ENCODE measurements at regions not wholly inside any gene's neighbourhood (a gene's known extent, or its start where the extent isn't known, plus 50 kb on each side); places are given as distances from the start of the nearest gene placed in this dataset.

GRCh38 chr5:144072518-144072927 lies 97.9 kb downstream of the YIPF5 start:
- no peaks in the 10 kb centered on the region for H3K9me3 Mint-ChIP-seq (ENCODE audit: unreplicated experiment)
- H3K4me1 Mint-ChIP-seq (ENCODE audit: low read depth, unreplicated experiment), result no peaks in the 10 kb centered on the region
- H3K27ac Mint-ChIP-seq (ENCODE audit: unreplicated experiment), result no peak overlapping the region
- no peaks in the 10 kb centered on the region for H3K36me3 Mint-ChIP-seq (ENCODE audit: unreplicated experiment)
- no peak for TF ChIP-seq CTCF (IDR thresholded peaks at IDR 0.05; ENCODE audit: partially characterized antibody, unreplicated experiment)
- no peaks in the 10 kb centered on the region for H3K27me3 Mint-ChIP-seq (ENCODE audit: unreplicated experiment)
- no peak for DNase-seq
- no peak overlapping the region for H3K4me3 Mint-ChIP-seq (ENCODE audit: unreplicated experiment)

GRCh38 chr5:144076521-144077083 lies 93.9 kb downstream of the YIPF5 start:
- peaks cover 9% of the 10 kb centered on the region for H3K36me3 Mint-ChIP-seq (ENCODE audit: unreplicated experiment)
- H3K9me3 Mint-ChIP-seq (ENCODE audit: unreplicated experiment), result peaks cover 6% of the 10 kb centered on the region
- no peak for DNase-seq
- H3K4me3 Mint-ChIP-seq (ENCODE audit: unreplicated experiment), result no peak overlapping the region
- TF ChIP-seq CTCF (IDR thresholded peaks at IDR 0.05; ENCODE audit: partially characterized antibody, unreplicated experiment), result no peak
- no peaks in the 10 kb centered on the region for H3K4me1 Mint-ChIP-seq (ENCODE audit: low read depth, unreplicated experiment)
- no peak overlapping the region for H3K27ac Mint-ChIP-seq (ENCODE audit: unreplicated experiment)
- H3K27me3 Mint-ChIP-seq (ENCODE audit: unreplicated experiment), result no peaks in the 10 kb centered on the region

GRCh38 chr5:144083185-144083584 lies 87.3 kb downstream of the YIPF5 start:
- no peak overlapping the region for H3K4me3 Mint-ChIP-seq (ENCODE audit: unreplicated experiment)
- no peaks in the 10 kb centered on the region for H3K27me3 Mint-ChIP-seq (ENCODE audit: unreplicated experiment)
- H3K27ac Mint-ChIP-seq (ENCODE audit: unreplicated experiment), result no peak overlapping the region
- H3K36me3 Mint-ChIP-seq (ENCODE audit: unreplicated experiment), result peaks cover 9% of the 10 kb centered on the region
- no peak for TF ChIP-seq CTCF (IDR thresholded peaks at IDR 0.05; ENCODE audit: partially characterized antibody, unreplicated experiment)
- H3K9me3 Mint-ChIP-seq (ENCODE audit: unreplicated experiment), result peaks cover 4% of the 10 kb centered on the region
- DNase-seq, result no peak
- H3K4me1 Mint-ChIP-seq (ENCODE audit: low read depth, unreplicated experiment), result no peaks in the 10 kb centered on the region

- Mint-ChIP-seq H3K36me3 (ENCODE audit: unreplicated experiment) (peaks cover 9% of the 10 kb centered on the region), H3K27ac (ENCODE audit: unreplicated experiment) (no peak overlapping the region), H3K9me3 (ENCODE audit: unreplicated experiment) (peaks cover 4% of the 10 kb centered on the region), H3K4me1 (ENCODE audit: low read depth, unreplicated experiment) (peaks cover 2% of the 10 kb centered on the region), H3K4me3 (ENCODE audit: unreplicated experiment) (no peak overlapping the region), H3K27me3 (ENCODE audit: unreplicated experiment) (no peaks in the 10 kb centered on the region)
- DNase-seq, result no peak
- TF ChIP-seq CTCF (IDR thresholded peaks at IDR 0.05; ENCODE audit: partially characterized antibody, unreplicated experiment), result no peak
These were observed 85.5 kb downstream of the YIPF5 start for GRCh38 chr5:144084971-144085370.

- no peak for DNase-seq
- H3K27me3 Mint-ChIP-seq (ENCODE audit: unreplicated experiment), result no peaks in the 10 kb centered on the region
- H3K36me3 Mint-ChIP-seq (ENCODE audit: unreplicated experiment), result peaks cover 9% of the 10 kb centered on the region
- no peak overlapping the region for H3K27ac Mint-ChIP-seq (ENCODE audit: unreplicated experiment)
- H3K4me3 Mint-ChIP-seq (ENCODE audit: unreplicated experiment), result no peak overlapping the region
- H3K4me1 Mint-ChIP-seq (ENCODE audit: low read depth, unreplicated experiment), result peaks cover 2% of the 10 kb centered on the region
- peaks cover 4% of the 10 kb centered on the region for H3K9me3 Mint-ChIP-seq (ENCODE audit: unreplicated experiment)
- TF ChIP-seq CTCF (IDR thresholded peaks at IDR 0.05; ENCODE audit: partially characterized antibody, unreplicated experiment), result no peak
These were observed 85.1 kb downstream of the YIPF5 start for GRCh38 chr5:144085381-144085780.

Data from glutamatergic neuron (in vitro differentiated cells).